GM21515 (cell line): ENCODE measurements at regions not wholly inside any gene's neighbourhood (a gene's known extent, or its start where the extent isn't known, plus 50 kb on each side); places are given as distances from the start of the nearest gene placed in this dataset.
A peak's percentile ranks its signal among the peaks of the same experiment; 100 is the strongest.
"Not testable (repeated sequence)": the region's sequence is repeated elsewhere in the genome, so short reads cannot be mapped to it uniquely, and the experiment has no call there.

ENCODE experiments used
- ATAC-seq: cut with Tn5 transposase; IDR thresholded peaks from one replicate; pipeline ENCODE4 v1.9.1; 2021; ENCODE audit not compliant: unreplicated experiment

GRCh38 chr4:160009656-160010493 lies 907.0 kb downstream of the RAPGEF2 start:
- ATAC-seq = no peak

GRCh38 chr4:160019936-160020335 lies 917.1 kb downstream of the RAPGEF2 start:
- no peak for ATAC-seq

GRCh38 chr4:160020804-160021203 lies 917.9 kb downstream of the RAPGEF2 start:
- no peak for ATAC-seq

- no peak for ATAC-seq
Measured at GRCh38 chr4:160021870-160022269, 919.0 kb downstream of the RAPGEF2 start.

- ATAC-seq = no peak
Measured at GRCh38 chr4:160026721-160027120, 923.8 kb downstream of the RAPGEF2 start.

- no peak for ATAC-seq
Measured at GRCh38 chr4:160034501-160034900, 931.6 kb downstream of the RAPGEF2 start.

- no peak for ATAC-seq
Measured at GRCh38 chr4:160038615-160039014, 935.7 kb downstream of the RAPGEF2 start.

GRCh38 chr4:160044693-160045092 lies 941.8 kb downstream of the RAPGEF2 start:
- ATAC-seq = no peak

GRCh38 chr4:160082432-160083207 lies 979.7 kb downstream of the RAPGEF2 start:
- ATAC-seq = no peak

GRCh38 chr4:160091631-160092030 lies 988.8 kb downstream of the RAPGEF2 start:
- ATAC-seq = no peak

GRCh38 chr4:160100316-160100715 lies 997.4 kb downstream of the RAPGEF2 start:
- no peak for ATAC-seq

GRCh38 chr4:160110891-160111290 lies 1008.0 kb downstream of the RAPGEF2 start:
- ATAC-seq = no peak

- no peak for ATAC-seq
Measured at GRCh38 chr4:160117686-160118085, 1014.8 kb downstream of the RAPGEF2 start.

- not testable (repeated sequence) for ATAC-seq
Measured at GRCh38 chr4:160125576-160126287, 1022.9 kb downstream of the RAPGEF2 start.

- ATAC-seq = no peak
Measured at GRCh38 chr4:160127211-160127610, 1024.3 kb downstream of the RAPGEF2 start.

- ATAC-seq = no peak
Measured at GRCh38 chr4:160129439-160129838, 1026.6 kb downstream of the RAPGEF2 start.

GRCh38 chr4:160136021-160136420 lies 1033.1 kb downstream of the RAPGEF2 start:
- ATAC-seq = no peak

- no peak for ATAC-seq
Measured at GRCh38 chr4:160141206-160141605, 1038.3 kb downstream of the RAPGEF2 start.

GRCh38 chr4:160142579-160142978 lies 1039.7 kb downstream of the RAPGEF2 start:
- peak; percentile 97 for ATAC-seq

- no peak for ATAC-seq
Measured at GRCh38 chr4:160143574-160143973, 1040.7 kb downstream of the RAPGEF2 start.

- no peak for ATAC-seq
Measured at GRCh38 chr4:160159457-160159856, 1056.6 kb downstream of the RAPGEF2 start.
